GM18526 (cell line): ENCODE measurements at regions not wholly inside any gene's neighbourhood (a gene's known extent, or its start where the extent isn't known, plus 50 kb on each side); places are given as distances from the start of the nearest gene placed in this dataset.

ENCODE experiments used
- POLR2A ChIP-seq: IDR thresholded peaks from 3 replicates; pipeline ENCODE4 v1.6.1; 2011; ENCODE audit not compliant: insufficient read length; ENCODE audit errors: extremely low read depth

- no peak for TF ChIP-seq POLR2A
Observed at GRCh38 chrX:1105671-1106419, 106.6 kb downstream of the CRLF2 start.

- TF ChIP-seq POLR2A, result no peak
Observed at GRCh38 chrX:1103360-1103759, 109.1 kb downstream of the CRLF2 start.

- TF ChIP-seq POLR2A, result no peak
Observed at GRCh38 chrX:1102786-1103185, 109.7 kb downstream of the CRLF2 start.

- TF ChIP-seq POLR2A, result no peak
Observed at GRCh38 chrX:1099146-1099770, 113.2 kb downstream of the CRLF2 start.

GRCh38 chrX:1097328-1097727, 115.1 kb downstream of the CRLF2 start:
- TF ChIP-seq POLR2A, result no peak

- TF ChIP-seq POLR2A, result no peak
Observed at GRCh38 chrX:1094566-1095333, 117.7 kb downstream of the CRLF2 start.

DNA sequence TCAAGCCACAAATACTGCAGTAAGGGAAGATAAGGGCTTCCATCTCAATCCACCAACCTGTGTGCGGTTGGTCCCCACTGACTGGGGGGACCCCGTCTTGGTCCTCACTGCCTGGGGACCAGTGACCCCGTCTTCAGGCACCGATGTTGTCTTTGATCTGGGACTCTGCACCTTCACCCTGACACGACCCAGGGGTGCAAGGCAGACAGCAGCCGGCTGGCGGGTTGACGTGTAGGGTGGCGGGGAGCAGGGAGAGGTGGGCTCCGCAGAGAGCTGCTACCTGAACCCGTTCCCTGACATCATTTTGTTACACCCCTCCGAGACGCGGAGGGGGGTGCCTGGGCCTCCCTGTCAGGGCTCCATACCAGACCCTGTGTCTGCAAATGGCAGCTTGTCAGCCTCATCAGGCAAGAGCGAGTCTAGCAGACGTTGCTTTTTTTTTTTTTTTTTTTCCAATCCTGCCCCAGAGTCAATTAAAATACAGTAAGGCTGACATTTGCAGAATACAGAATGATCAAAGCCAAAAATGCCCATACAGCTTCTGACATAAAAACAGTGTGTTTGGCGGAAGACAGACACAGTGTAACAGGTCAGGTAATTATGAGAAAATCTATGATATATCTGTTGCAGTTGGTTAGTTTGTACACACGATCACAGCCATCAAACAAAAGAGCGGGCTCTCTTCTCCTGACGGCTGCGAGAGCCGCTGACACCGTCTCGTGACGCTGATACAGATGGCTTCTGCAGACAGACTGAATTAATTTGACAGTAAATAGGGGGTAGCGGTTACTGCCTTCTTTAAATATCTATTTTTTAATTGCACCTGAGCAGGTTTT, 118.6 kb downstream of the CRLF2 start:
- no peak for TF ChIP-seq POLR2A

DNA sequence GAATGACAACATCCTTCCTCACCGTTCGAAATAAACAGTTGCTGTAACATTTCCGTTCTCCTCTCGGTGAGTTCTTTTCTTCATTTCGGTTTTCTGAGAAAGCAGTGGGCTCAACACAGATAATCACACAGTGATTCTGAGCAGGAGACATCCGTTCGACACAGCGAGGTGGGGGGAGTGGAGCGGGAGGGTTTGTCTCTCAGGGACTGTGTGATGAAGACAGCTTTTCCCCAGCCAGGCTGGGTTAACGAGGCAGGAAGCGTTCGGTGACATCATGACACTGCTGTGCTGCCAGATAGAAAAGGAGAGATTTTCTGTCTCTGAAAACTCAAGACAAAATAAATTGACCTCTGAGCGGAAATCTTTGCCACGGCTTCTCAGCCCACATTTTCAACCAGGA, 119.3 kb downstream of the CRLF2 start:
- no peak for TF ChIP-seq POLR2A

- TF ChIP-seq POLR2A, result no peak
Observed at GRCh38 chrX:1086444-1087409, 125.7 kb downstream of the CRLF2 start.

GRCh38 chrX:1084689-1085088, 127.8 kb downstream of the CRLF2 start:
- TF ChIP-seq POLR2A, result no peak

GRCh38 chrX:1076871-1077651, 135.4 kb downstream of the CRLF2 start:
- no peak for TF ChIP-seq POLR2A

GRCh38 chrX:1075741-1076140, 136.7 kb downstream of the CRLF2 start:
- TF ChIP-seq POLR2A, result no peak

GRCh38 chrX:1075156-1075555, 137.3 kb downstream of the CRLF2 start:
- TF ChIP-seq POLR2A, result no peak
